ENCODE measurements at regions not wholly inside any gene's neighbourhood (a gene's known extent, or its start where the extent isn't known, plus 50 kb on each side); places are given as distances from the start of the nearest gene placed in this dataset.

DNA sequence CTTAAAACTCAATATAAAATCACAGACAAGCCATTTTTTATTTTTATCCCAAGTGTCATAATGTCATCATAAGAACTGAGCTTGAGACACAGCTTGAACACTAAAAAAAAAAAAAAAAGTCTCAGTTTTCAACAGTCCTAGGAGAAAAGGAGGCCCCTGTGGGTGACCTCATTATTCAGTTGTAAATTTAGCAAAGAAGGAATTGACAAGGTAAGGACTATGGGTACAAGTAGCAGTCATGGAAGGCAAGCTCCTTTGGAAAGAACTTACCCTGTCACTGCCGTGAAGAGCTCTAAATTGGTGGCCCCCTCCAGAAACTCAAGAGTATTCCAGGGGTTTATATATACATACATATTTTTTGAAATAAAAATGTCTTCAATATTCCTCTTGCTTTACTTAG lies 864.4 kb upstream of the KCND2 start:
- Histone ChIP-seq H3K9ac (ENCODE audit: low read depth, low read length) (no peak overlapping the region), H3K27ac (ENCODE audit: low read depth, low read length) (no peak overlapping the region), H3K9me3 (ENCODE audit: insufficient read depth, low read depth, low read length) (no peaks in the 10 kb centered on the region), H3K36me3 (ENCODE audit: insufficient read depth, low read length) (no peaks in the 10 kb centered on the region), H3K4me1 (ENCODE audit: insufficient read depth, low read length) (peaks cover 14% of the 10 kb centered on the region), H3K4me3 (ENCODE audit: low read length) (no peak overlapping the region), H3K27me3 (ENCODE audit: insufficient read depth, low read length) (no peaks in the 10 kb centered on the region)
- WGBS: 71% methylated on average over 1 of the region's 1 CpG

- no peaks in the 10 kb centered on the region for H3K27me3 ChIP-seq (ENCODE audit: insufficient read depth, low read length)
These were observed 859.6 kb upstream of the KCND2 start for GRCh38 chr7:119413314-119413805.

DNA sequence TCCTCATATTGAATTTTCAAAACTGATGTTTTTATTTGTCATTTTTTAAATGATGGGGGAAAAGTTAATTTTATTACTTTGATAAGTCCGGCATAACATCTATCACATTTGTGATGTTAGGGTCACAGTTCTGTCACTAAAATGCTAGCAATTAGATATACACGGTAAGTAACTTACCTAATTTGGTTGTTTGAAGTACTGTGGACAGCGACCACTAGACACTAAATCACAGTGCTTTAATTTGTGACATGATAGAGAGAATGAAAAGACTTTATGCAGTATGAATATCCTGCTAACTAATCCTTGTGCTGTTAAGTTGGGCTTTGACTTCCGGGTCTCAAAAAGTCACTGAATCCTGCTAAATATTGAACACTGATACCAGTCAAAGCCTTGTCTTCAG lies 857.3 kb upstream of the KCND2 start:
- no peak overlapping the region for H3K4me3 ChIP-seq (ENCODE audit: low read length)
- no peaks in the 10 kb centered on the region for H3K36me3 ChIP-seq (ENCODE audit: insufficient read depth, low read length)
- no peaks in the 10 kb centered on the region for H3K9me3 ChIP-seq (ENCODE audit: insufficient read depth, low read depth, low read length)
- H3K4me1 ChIP-seq (ENCODE audit: insufficient read depth, low read length): no peaks in the 10 kb centered on the region
- H3K27me3 ChIP-seq (ENCODE audit: insufficient read depth, low read length): no peaks in the 10 kb centered on the region
- H3K27ac ChIP-seq (ENCODE audit: low read depth, low read length): no peak overlapping the region
- H3K9ac ChIP-seq (ENCODE audit: low read depth, low read length): no peak overlapping the region
- WGBS: 100% methylated on average over 4 of the region's 4 CpGs

More at GRCh38 chr7:119413314-119413805, 859.6 kb upstream of the KCND2 start:
- H3K36me3 ChIP-seq (ENCODE audit: insufficient read depth, low read length): no peaks in the 10 kb centered on the region
- H3K4me3 ChIP-seq (ENCODE audit: low read length): no peak overlapping the region
- no peak overlapping the region for H3K27ac ChIP-seq (ENCODE audit: low read depth, low read length)
- H3K9ac ChIP-seq (ENCODE audit: low read depth, low read length): no peak overlapping the region
- peaks cover 10% of the 10 kb centered on the region for H3K4me1 ChIP-seq (ENCODE audit: insufficient read depth, low read length)
- 98% methylated on average over 22 of the region's 22 CpGs for WGBS
- H3K9me3 ChIP-seq (ENCODE audit: insufficient read depth, low read depth, low read length): no peaks in the 10 kb centered on the region

DNA sequence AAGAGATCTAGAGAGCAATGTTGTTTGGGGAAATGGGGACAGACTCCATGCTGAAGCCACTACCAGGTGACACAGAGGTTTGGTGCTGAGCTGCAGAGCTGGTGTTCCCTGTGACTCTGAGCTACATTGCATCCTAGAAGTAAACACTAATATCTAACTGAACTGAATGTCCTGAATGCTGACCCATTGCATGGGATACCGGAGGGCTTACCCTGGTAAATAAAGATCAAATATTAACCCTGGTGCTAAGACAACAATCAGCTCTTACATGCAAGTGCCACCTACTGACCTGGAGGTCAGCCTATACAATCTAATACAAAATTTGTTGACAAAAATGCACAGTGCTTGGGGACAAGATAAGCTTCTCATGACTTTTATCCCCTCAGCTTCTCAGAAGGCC lies 851.3 kb upstream of the KCND2 start:
- WGBS: 92% methylated on average over 1 of the region's 1 CpG
- H3K9ac ChIP-seq (ENCODE audit: low read depth, low read length): no peak overlapping the region
- H3K9me3 ChIP-seq (ENCODE audit: insufficient read depth, low read depth, low read length): no peaks in the 10 kb centered on the region
- H3K36me3 ChIP-seq (ENCODE audit: insufficient read depth, low read length): no peaks in the 10 kb centered on the region
- no peaks in the 10 kb centered on the region for H3K27me3 ChIP-seq (ENCODE audit: insufficient read depth, low read length)
- no peaks in the 10 kb centered on the region for H3K4me1 ChIP-seq (ENCODE audit: insufficient read depth, low read length)
- no peak overlapping the region for H3K4me3 ChIP-seq (ENCODE audit: low read length)
- no peak overlapping the region for H3K27ac ChIP-seq (ENCODE audit: low read depth, low read length)

DNA sequence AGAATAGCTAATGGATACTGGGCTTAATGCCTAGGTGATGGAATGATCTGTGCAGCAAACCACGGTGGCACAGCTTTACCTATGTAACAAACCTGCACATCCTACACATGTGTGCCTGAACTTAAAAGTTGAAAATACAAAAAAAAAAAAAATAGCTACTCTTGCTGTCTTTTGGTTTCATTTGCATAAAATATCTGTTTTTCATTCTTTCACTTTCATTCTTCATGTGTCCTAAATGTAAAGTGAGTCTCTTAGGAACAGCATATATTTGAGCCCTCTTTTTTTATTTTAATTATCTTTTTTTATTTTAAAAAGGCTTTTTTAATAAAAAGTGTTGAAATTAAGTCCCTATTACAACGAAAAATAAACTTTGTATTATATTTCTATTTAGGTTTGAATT lies 836.1 kb upstream of the KCND2 start:
- Histone ChIP-seq H3K4me1 (ENCODE audit: insufficient read depth, low read length) (no peaks in the 10 kb centered on the region), H3K9me3 (ENCODE audit: insufficient read depth, low read depth, low read length) (no peaks in the 10 kb centered on the region), H3K36me3 (ENCODE audit: insufficient read depth, low read length) (no peaks in the 10 kb centered on the region), H3K9ac (ENCODE audit: low read depth, low read length) (no peak overlapping the region), H3K27ac (ENCODE audit: low read depth, low read length) (no peak overlapping the region), H3K27me3 (ENCODE audit: insufficient read depth, low read length) (no peaks in the 10 kb centered on the region), H3K4me3 (ENCODE audit: low read length) (no peak overlapping the region)
- WGBS: no CpG with 5 or more reads among the region's 2 CpGs

- no peaks in the 10 kb centered on the region for H3K4me1 ChIP-seq (ENCODE audit: insufficient read depth, low read length)
- no peaks in the 10 kb centered on the region for H3K9me3 ChIP-seq (ENCODE audit: insufficient read depth, low read depth, low read length)
- no peak overlapping the region for H3K27ac ChIP-seq (ENCODE audit: low read depth, low read length)
- no peaks in the 10 kb centered on the region for H3K27me3 ChIP-seq (ENCODE audit: insufficient read depth, low read length)
- no peak overlapping the region for H3K4me3 ChIP-seq (ENCODE audit: low read length)
- WGBS: 44% methylated on average over 1 of the region's 1 CpG
- H3K9ac ChIP-seq (ENCODE audit: low read depth, low read length): no peak overlapping the region
- H3K36me3 ChIP-seq (ENCODE audit: insufficient read depth, low read length): no peaks in the 10 kb centered on the region
These were observed 834.7 kb upstream of the KCND2 start for GRCh38 chr7:119438315-119438714.

DNA sequence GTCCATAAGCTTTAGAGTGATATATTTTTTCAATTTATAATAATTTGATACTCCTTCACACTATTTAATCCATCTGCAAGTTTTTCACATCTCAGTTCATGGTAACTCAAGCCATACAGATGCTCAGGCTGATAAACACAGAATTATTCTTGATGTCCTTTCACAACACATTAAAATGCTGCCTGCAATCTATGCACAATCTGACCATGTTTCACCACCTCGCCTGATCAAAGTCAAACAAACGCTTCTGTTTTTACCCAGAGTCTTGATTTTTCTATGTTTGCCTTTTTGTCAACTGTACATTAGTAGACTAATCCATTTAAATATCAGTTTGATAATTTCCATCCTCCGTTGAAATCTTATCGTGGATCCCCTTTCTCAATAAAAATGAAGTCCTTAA lies 833.8 kb upstream of the KCND2 start:
- Histone ChIP-seq H3K4me1 (ENCODE audit: insufficient read depth, low read length) (no peaks in the 10 kb centered on the region), H3K27ac (ENCODE audit: low read depth, low read length) (no peak overlapping the region), H3K9me3 (ENCODE audit: insufficient read depth, low read depth, low read length) (no peaks in the 10 kb centered on the region), H3K9ac (ENCODE audit: low read depth, low read length) (no peak overlapping the region), H3K36me3 (ENCODE audit: insufficient read depth, low read length) (no peaks in the 10 kb centered on the region), H3K4me3 (ENCODE audit: low read length) (no peak overlapping the region), H3K27me3 (ENCODE audit: insufficient read depth, low read length) (no peaks in the 10 kb centered on the region)
- 95% methylated on average over 4 of the region's 4 CpGs for WGBS

DNA sequence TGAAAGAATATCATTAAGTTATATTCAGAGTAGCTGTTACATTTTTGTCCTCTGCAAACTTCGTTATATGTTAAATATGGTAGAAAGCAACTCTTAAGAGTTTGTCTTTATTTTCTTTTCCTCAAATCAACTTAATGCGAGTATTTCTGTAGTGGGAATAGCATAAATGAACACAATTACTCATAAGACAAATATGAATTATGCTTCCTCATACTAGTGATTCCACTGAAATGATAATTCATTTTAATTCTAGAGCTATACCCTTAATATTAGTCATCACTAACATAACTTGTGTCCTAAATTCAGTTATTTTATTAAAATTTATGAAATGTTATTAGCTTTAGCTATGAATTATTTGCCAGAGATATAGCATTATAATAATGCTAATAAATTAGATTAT lies 820.6 kb upstream of the KCND2 start:
- no peak overlapping the region for H3K9ac ChIP-seq (ENCODE audit: low read depth, low read length)
- no peaks in the 10 kb centered on the region for H3K4me1 ChIP-seq (ENCODE audit: insufficient read depth, low read length)
- H3K36me3 ChIP-seq (ENCODE audit: insufficient read depth, low read length): no peaks in the 10 kb centered on the region
- no peak overlapping the region for H3K4me3 ChIP-seq (ENCODE audit: low read length)
- no peaks in the 10 kb centered on the region for H3K9me3 ChIP-seq (ENCODE audit: insufficient read depth, low read depth, low read length)
- H3K27me3 ChIP-seq (ENCODE audit: insufficient read depth, low read length): no peaks in the 10 kb centered on the region
- H3K27ac ChIP-seq (ENCODE audit: low read depth, low read length): no peak overlapping the region
- WGBS: no CpG with 5 or more reads among the region's 2 CpGs

- no peak overlapping the region for H3K27ac ChIP-seq (ENCODE audit: low read depth, low read length)
- H3K9me3 ChIP-seq (ENCODE audit: insufficient read depth, low read depth, low read length): no peaks in the 10 kb centered on the region
- H3K4me3 ChIP-seq (ENCODE audit: low read length): no peak overlapping the region
- WGBS: 86% methylated on average over 1 of the region's 1 CpG
- no peaks in the 10 kb centered on the region for H3K4me1 ChIP-seq (ENCODE audit: insufficient read depth, low read length)
- H3K36me3 ChIP-seq (ENCODE audit: insufficient read depth, low read length): no peaks in the 10 kb centered on the region
- H3K9ac ChIP-seq (ENCODE audit: low read depth, low read length): no peak overlapping the region
- H3K27me3 ChIP-seq (ENCODE audit: insufficient read depth, low read length): no peaks in the 10 kb centered on the region
These were observed 807.1 kb upstream of the KCND2 start for GRCh38 chr7:119465798-119466305.

DNA sequence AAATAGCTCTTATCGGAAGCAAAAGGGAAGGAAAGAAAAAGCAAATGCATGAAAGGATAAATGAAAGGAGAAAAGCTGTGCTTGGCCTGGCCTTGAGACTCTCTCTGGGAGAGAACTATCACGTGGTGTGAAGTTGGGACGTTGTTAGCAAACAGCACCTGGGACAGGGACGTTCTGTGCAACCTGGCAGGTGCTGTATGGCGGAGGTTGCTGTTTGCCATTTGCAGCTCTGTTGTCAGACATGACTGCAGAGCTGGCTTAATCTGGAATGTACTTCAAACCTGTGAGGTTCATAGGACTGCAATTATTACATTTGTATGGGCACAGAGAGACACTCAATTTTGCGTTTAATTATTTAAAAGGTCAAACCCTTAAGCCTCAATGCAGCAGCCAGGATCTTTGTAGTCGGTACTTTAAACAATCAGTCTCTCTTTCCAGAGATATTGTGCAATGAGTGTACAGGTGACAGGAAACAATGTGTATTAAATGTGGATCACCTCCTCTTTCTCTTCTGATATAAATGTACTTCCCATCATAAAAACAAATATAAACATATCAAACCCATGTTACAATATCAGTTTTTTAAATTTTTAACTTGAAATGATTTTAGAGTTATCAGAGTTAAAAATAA lies 800.5 kb upstream of the KCND2 start:
- no peaks in the 10 kb centered on the region for H3K27me3 ChIP-seq (ENCODE audit: insufficient read depth, low read length)
- WGBS: 64% methylated on average over 7 of the region's 7 CpGs
- no peaks in the 10 kb centered on the region for H3K9me3 ChIP-seq (ENCODE audit: insufficient read depth, low read depth, low read length)
- no peak overlapping the region for H3K27ac ChIP-seq (ENCODE audit: low read depth, low read length)
- H3K36me3 ChIP-seq (ENCODE audit: insufficient read depth, low read length): no peaks in the 10 kb centered on the region
- H3K4me3 ChIP-seq (ENCODE audit: low read length): no peak overlapping the region
- no peak overlapping the region for H3K9ac ChIP-seq (ENCODE audit: low read depth, low read length)
- no peaks in the 10 kb centered on the region for H3K4me1 ChIP-seq (ENCODE audit: insufficient read depth, low read length)

GRCh38 chr7:119482209-119482608 lies 790.8 kb upstream of the KCND2 start:
- H3K36me3 ChIP-seq (ENCODE audit: insufficient read depth, low read length): no peaks in the 10 kb centered on the region
- H3K9ac ChIP-seq (ENCODE audit: low read depth, low read length): no peak overlapping the region
- H3K27ac ChIP-seq (ENCODE audit: low read depth, low read length): no peak overlapping the region
- no peaks in the 10 kb centered on the region for H3K27me3 ChIP-seq (ENCODE audit: insufficient read depth, low read length)
- WGBS: 46% methylated on average over 3 of the region's 4 CpGs
- no peak overlapping the region for H3K4me3 ChIP-seq (ENCODE audit: low read length)
- no peaks in the 10 kb centered on the region for H3K9me3 ChIP-seq (ENCODE audit: insufficient read depth, low read depth, low read length)
- peaks cover 8% of the 10 kb centered on the region; the same call in 1 of the 2 replicates for H3K4me1 ChIP-seq (ENCODE audit: insufficient read depth, low read length)

DNA sequence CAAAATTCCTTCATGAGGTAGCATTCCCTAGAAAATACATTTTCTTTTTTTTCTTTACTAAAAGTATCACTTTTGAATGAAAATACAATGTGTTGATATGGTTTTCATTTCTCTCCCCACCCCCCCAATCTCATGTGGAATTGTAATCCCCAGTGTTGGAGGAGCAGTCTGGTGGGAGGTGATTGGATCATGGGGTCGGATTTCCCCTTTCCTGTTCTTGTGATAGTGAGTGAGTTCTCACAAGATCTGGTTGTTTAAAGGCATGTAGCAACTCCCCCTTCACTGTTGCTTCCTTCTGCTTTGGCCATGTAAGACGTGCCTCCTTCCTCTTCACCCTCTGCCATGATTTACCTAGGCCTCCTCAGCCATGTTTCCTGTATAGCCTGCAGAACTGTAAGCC lies 790.3 kb upstream of the KCND2 start:
- Histone ChIP-seq H3K36me3 (ENCODE audit: insufficient read depth, low read length) (no peaks in the 10 kb centered on the region), H3K4me3 (ENCODE audit: low read length) (no peak overlapping the region), H3K9ac (ENCODE audit: low read depth, low read length) (no peak overlapping the region), H3K9me3 (ENCODE audit: insufficient read depth, low read depth, low read length) (no peaks in the 10 kb centered on the region), H3K27ac (ENCODE audit: low read depth, low read length) (no peak overlapping the region), H3K4me1 (ENCODE audit: insufficient read depth, low read length) (peaks cover 8% of the 10 kb centered on the region; the same call in 1 of the 2 replicates), H3K27me3 (ENCODE audit: insufficient read depth, low read length) (no peaks in the 10 kb centered on the region)
- 75% methylated on average over 2 of the region's 2 CpGs for WGBS

Measured in HUES64 (cell line).